ENCODE measurements at regions not wholly inside any gene's neighbourhood (a gene's known extent, or its start where the extent isn't known, plus 50 kb on each side); places are given as distances from the start of the nearest gene placed in this dataset.

DNA sequence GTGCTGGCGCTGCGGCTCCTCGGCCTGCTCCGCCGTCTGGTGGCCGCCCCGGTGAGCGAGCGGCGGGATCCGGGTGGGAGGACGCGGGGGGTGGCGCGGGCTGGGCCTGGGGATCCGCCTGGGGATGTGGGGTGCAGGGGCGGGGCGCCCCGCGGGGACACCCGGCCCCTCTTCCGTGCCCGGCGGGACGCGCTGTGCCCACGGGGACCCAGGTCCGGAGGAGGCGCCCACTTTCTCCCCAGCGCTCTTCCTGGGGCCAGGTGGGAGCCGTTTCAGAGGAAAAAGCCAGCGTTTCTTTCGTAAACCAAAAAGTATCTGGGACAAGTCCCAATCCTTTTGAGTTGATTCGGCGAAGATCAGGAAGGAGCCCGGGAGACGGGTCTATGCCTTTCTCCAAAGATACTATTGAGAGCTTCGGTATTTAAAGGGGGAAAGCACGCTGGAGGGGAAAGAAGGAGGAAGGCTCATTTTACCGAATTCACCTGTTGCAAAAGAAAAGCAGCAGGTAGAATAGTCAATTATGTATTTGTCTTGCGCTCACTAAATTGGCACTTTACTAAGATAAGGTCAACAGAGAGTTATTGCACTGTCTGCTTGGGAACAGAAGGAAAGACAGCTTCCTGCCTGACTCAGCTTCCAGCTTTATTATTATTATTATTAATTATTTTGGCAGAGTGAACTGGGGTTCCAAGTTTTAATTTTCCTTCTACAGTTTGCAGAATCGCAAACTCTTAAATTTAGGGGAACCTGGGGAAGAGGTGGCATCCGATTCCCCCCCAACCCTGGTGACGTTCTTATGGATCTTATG lies 81.5 kb upstream of the CD99 start:
- DNase-seq (ENCODE audit: low read depth) = peak; percentile 35
- in situ Hi-C loops (cut with HindIII; ENCODE audit: low pct_unique_long_range_greater_than_20kb, low sequenced_read_pairs) = no loop called here

- in situ Hi-C loops (cut with HindIII; ENCODE audit: low pct_unique_long_range_greater_than_20kb, low sequenced_read_pairs) = no loop called here
- DNase-seq (ENCODE audit: low read depth) = peak; percentile 83
Measured at GRCh38 chrX:2608638-2609430, 82.3 kb upstream of the CD99 start.

DNA sequence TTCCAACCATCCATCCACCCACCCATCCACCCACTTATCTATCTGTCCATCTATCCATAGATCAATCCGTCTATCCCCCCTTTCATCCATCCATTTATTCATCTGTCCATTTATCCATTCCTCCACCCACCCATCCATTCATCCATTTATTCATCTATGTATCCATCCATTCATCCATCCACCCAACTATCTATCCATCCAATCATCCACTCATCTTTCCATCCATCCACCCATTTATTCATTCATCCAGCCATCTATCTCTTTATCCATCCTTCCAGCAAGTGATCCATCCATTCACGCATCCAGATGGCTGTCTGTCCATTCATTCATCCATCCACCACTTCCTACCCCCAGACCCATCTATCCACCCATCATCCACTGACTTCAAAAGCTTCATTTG lies 84.0 kb upstream of the CD99 start:
- DNase-seq (ENCODE audit: low read depth) = no peak
- in situ Hi-C loops (cut with HindIII; ENCODE audit: low pct_unique_long_range_greater_than_20kb, low sequenced_read_pairs) = no loop called here

- DNase-seq (ENCODE audit: low read depth) = no peak
- in situ Hi-C loops (cut with HindIII; ENCODE audit: low pct_unique_long_range_greater_than_20kb, low sequenced_read_pairs) = no loop called here
Measured at GRCh38 chrX:2600564-2600963, 90.5 kb upstream of the CD99 start.

GRCh38 chrX:2596555-2597255 lies 94.4 kb upstream of the CD99 start:
- in situ Hi-C loops (cut with HindIII; ENCODE audit: low pct_unique_long_range_greater_than_20kb, low sequenced_read_pairs) = no loop called here
- no peak for DNase-seq (ENCODE audit: low read depth)

GRCh38 chrX:2596045-2596444 lies 95.0 kb upstream of the CD99 start:
- DNase-seq (ENCODE audit: low read depth) = no peak
- in situ Hi-C loops (cut with HindIII; ENCODE audit: low pct_unique_long_range_greater_than_20kb, low sequenced_read_pairs) = no loop called here

- DNase-seq (ENCODE audit: low read depth) = no peak
- in situ Hi-C loops (cut with HindIII; ENCODE audit: low pct_unique_long_range_greater_than_20kb, low sequenced_read_pairs) = no loop called here
Measured at GRCh38 chrX:2595258-2595657, 94.5 kb upstream of the DHRSX start.

DNA sequence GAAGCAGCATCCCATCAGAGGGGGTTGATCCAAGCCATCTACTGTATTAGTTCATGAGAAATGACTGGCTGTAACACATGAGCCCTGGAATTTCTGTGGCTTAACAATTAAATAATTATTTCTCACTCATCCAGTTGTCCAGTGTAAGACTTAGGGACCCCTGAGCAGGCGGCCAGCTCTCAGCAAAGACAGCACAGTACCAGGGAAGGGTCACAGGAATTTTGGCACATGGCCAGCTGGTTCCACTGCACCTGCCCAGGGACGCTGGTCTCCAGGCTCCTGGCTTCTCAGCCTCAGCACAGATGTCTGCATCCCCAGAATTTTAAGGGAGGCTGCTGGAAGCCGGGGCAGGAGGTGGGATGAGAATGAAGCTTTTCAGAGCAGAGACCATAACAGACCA lies 93.7 kb upstream of the DHRSX start:
- in situ Hi-C loops (cut with HindIII; ENCODE audit: low pct_unique_long_range_greater_than_20kb, low sequenced_read_pairs) = no loop called here
- no peak for DNase-seq (ENCODE audit: low read depth)

DNA sequence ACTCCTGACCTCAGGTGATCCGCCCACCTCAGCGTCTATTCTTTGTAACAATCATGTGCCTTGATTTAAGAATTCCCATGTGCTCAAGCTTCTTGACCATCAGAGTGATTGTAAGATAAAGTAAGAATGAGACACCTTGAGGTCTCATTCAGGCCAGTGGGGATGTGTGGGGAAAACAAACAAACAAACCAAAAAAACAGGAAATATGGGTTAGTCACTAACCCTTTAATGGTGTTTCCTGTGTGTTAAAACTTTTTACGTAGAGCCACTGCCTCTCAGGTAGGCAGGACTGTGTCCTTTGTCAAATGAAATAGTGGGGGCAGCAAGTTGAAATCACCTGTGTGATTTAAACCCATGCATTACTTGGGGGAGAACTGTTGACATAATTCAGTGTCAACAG lies 91.5 kb upstream of the DHRSX start:
- in situ Hi-C loops (cut with HindIII; ENCODE audit: low pct_unique_long_range_greater_than_20kb, low sequenced_read_pairs) = no loop called here
- no peak for DNase-seq (ENCODE audit: low read depth)

DNA sequence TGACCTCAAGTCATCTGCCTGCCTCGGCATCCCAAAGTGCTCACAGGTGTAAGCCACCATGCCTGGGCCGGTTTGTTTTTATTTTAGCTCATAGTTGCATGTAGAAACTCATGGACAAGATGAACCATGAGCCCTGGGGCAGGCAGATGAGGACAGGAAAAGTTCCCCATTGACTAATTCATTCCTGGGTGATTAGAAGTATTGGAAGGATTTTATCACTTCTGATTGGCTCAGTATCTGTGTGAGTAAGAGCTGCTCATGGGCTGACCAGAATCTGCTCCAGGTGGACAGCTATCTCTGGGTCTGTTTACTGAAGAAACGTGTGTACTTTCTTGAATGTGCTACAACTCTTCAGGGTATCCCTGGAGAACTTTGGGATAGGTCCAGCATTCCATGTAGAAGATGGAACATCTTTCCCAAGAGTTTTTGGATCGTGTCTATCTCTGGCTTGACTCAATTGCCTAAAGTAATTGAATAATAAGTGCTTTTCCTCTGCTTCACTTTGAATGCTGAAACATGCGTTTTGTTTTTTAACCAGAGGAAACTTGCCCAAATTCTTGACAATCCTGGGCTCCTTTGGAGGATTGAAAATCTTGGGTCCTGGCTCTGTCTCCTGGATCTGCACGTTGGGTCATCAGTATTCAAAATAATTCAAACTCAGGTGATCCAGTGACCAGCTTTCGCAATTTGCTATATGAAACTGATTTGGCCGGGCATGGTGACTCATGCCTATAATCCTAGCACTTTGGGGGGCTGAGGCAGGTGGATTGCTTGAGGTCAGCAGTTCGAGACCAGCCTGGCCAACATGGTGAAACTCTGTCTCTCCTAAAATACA lies 88.6 kb upstream of the DHRSX start:
- in situ Hi-C loops (cut with HindIII; ENCODE audit: low pct_unique_long_range_greater_than_20kb, low sequenced_read_pairs) = no loop called here
- DNase-seq (ENCODE audit: low read depth) = no peak

DNA sequence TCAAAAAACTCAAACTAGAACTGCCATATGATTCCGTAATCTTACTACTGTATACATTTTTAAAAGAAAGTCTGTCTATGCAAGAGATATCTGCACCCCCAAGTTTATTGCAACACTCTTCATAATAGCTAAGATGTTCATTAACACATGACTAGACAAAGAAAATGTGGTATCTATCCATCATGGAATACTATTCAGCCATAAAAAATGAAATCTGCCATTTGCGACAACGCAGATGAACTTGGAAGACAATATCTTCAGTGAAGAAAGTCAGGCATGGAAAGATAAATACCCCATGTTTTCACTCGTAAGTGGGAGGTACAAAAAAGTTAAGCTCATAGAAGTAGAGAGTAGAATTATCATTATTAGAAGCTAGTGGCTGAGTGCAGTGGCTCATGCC lies 87.3 kb upstream of the DHRSX start:
- no peak for DNase-seq (ENCODE audit: low read depth)
- in situ Hi-C loops (cut with HindIII; ENCODE audit: low pct_unique_long_range_greater_than_20kb, low sequenced_read_pairs) = no loop called here

DNA sequence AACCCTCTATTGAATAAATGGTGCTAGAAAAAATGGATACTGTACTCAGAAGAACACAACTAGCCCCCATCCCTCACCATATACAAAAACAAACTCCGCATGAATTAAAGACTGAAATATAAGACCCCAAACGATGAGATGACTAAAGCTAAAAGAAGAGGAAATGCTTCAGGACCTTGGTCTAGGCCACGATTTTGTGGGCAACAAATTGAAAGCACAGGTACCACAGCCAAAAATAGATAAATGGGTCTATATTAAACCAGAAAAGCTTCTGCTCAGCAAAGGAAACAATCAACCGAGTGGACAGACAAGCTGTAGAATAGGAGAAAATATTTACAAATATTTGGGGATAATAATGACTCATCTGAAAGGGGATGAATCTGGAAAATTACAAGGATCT lies 86.4 kb upstream of the DHRSX start:
- in situ Hi-C loops (cut with HindIII; ENCODE audit: low pct_unique_long_range_greater_than_20kb, low sequenced_read_pairs) = no loop called here

GRCh38 chrX:2585158-2585470 lies 84.3 kb upstream of the DHRSX start:
- in situ Hi-C loops (cut with HindIII; ENCODE audit: low pct_unique_long_range_greater_than_20kb, low sequenced_read_pairs) = no loop called here
- DNase-seq (ENCODE audit: low read depth) = no peak

More for the DNA sequence above, 86.4 kb upstream of the DHRSX start:
- no peak for DNase-seq (ENCODE audit: low read depth)

DNA sequence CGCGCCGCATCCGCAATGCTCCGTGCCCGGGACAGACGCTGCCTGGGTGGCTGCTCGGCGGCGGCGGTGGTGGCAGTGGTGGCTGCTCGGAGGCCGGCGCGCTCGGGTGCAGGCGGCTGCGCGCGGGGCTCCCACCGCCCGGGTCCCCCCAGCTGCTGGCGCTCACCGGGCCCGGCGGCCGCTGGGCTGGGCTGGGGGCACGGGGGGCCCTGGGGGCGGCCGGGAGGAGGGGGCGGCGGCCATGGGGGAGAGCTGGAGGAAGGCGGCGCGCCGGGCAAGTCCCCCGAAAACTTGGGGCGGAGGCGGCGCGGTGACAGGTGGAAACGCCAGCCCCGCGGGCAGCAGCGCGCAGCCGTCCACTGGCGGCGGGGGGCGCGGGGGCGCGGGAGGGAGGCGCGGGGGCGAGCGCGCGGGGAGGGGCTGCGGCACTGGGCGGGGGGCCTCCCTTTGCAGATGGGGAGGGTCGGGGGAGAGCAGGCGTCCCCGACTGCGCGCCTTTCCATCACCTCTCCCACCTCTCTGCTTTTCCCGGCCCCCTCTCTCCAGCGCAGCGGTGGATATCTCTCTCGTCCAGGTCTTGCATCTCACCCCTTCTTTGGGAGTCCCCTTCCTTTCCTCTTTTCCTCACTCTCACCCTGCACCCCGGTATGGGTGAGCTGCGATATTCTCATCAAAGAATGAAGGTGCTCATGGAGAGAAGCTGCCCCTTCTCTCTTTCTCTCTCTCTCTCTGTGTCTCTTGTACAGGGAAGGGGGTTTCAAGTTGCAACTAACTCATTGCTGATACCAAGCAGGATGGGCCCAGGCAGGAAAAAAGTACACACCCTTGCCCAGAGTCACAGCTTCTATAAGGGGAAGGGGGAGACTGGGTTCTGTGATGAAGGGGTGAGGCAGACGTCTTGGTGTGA lies 83.7 kb upstream of the DHRSX start:
- no peak for DNase-seq (ENCODE audit: low read depth)
- in situ Hi-C loops (cut with HindIII; ENCODE audit: low pct_unique_long_range_greater_than_20kb, low sequenced_read_pairs) = no loop called here

GRCh38 chrX:2583194-2584162 lies 82.7 kb upstream of the DHRSX start:
- in situ Hi-C loops (cut with HindIII; ENCODE audit: low pct_unique_long_range_greater_than_20kb, low sequenced_read_pairs) = no loop called here
- no peak for DNase-seq (ENCODE audit: low read depth)

DNA sequence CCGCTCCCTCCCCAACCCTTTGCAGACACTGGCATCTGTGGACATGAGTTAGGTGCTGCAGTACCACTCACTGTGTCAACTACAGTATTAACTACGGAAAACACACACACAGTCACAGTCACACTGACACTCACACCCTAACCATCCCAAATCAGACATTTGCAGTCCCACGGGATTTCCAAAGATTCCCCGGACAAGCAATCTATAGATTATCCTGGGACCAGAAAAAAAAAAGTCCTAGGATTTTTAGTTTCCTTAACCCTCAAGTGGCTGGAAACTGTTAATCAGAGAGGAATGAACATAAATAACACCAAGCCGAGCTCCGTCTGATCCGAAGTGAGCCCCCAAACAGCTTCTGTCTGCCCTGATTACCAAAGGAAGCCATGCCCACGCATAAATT lies 81.9 kb upstream of the DHRSX start:
- in situ Hi-C loops (cut with HindIII; ENCODE audit: low pct_unique_long_range_greater_than_20kb, low sequenced_read_pairs) = no loop called here
- DNase-seq (ENCODE audit: low read depth) = no peak

GRCh38 chrX:2581296-2581695 lies 80.5 kb upstream of the DHRSX start:
- no peak for DNase-seq (ENCODE audit: low read depth)
- in situ Hi-C loops (cut with HindIII; ENCODE audit: low pct_unique_long_range_greater_than_20kb, low sequenced_read_pairs) = no loop called here

All from Caki2 (cell line).